ENCODE measurements at regions not wholly inside any gene's neighbourhood (a gene's known extent, or its start where the extent isn't known, plus 50 kb on each side); places are given as distances from the start of the nearest gene placed in this dataset.

GRCh38 chr4:181671672-181672071 lies 571.5 kb upstream of the TENM3 start:
- H3K4me3 ChIP-seq: no peak overlapping the region
- DNase-seq (no peak), ATAC-seq (no peak)
- H3K36me3 ChIP-seq: no peaks in the 10 kb centered on the region
- no peaks in the 10 kb centered on the region for H3K9me3 ChIP-seq
- no peaks in the 10 kb centered on the region for H3K4me1 ChIP-seq
- H3K27me3 ChIP-seq: no peaks in the 10 kb centered on the region
- TF ChIP-seq CTCF (IDR thresholded peaks at IDR 0.05): no peak
- intact Hi-C loops (cut with DNase I): no loop called here
- H3K27ac ChIP-seq: no peak overlapping the region

- H3K9me3 ChIP-seq: no peaks in the 10 kb centered on the region
- DNase-seq: no peak
- H3K27me3 ChIP-seq: no peaks in the 10 kb centered on the region
- ATAC-seq: no peak
- intact Hi-C loops (cut with DNase I): no loop called here
- no peak for TF ChIP-seq CTCF (IDR thresholded peaks at IDR 0.05)
- no peak overlapping the region for H3K27ac ChIP-seq
- no peaks in the 10 kb centered on the region for H3K4me1 ChIP-seq
- H3K4me3 ChIP-seq: no peak overlapping the region
- H3K36me3 ChIP-seq: no peaks in the 10 kb centered on the region
Observed at GRCh38 chr4:181672751-181673150, 570.5 kb upstream of the TENM3 start.

GRCh38 chr4:181674315-181674875 lies 568.8 kb upstream of the TENM3 start:
- DNase-seq (no peak), ATAC-seq (no peak)
- Histone ChIP-seq H3K9me3 (no peaks in the 10 kb centered on the region), H3K27ac (no peak overlapping the region), H3K36me3 (no peaks in the 10 kb centered on the region), H3K27me3 (no peaks in the 10 kb centered on the region), H3K4me3 (no peak overlapping the region), H3K4me1 (no peaks in the 10 kb centered on the region)
- no peak for TF ChIP-seq CTCF (IDR thresholded peaks at IDR 0.05)
- intact Hi-C loops (cut with DNase I): no loop called here

- TF ChIP-seq CTCF (IDR thresholded peaks at IDR 0.05): no peak
- no peak for ATAC-seq
- Histone ChIP-seq H3K27me3 (no peaks in the 10 kb centered on the region), H3K36me3 (no peaks in the 10 kb centered on the region), H3K27ac (no peak overlapping the region), H3K9me3 (no peaks in the 10 kb centered on the region), H3K4me3 (no peak overlapping the region), H3K4me1 (no peaks in the 10 kb centered on the region)
- no peak for DNase-seq
- intact Hi-C loops (cut with DNase I): no loop called here
Observed at GRCh38 chr4:181676546-181676945, 566.7 kb upstream of the TENM3 start.

GRCh38 chr4:181677201-181677600 lies 566.0 kb upstream of the TENM3 start:
- DNase-seq: no peak
- Histone ChIP-seq H3K27ac (no peak overlapping the region), H3K9me3 (no peaks in the 10 kb centered on the region), H3K27me3 (no peaks in the 10 kb centered on the region), H3K36me3 (no peaks in the 10 kb centered on the region), H3K4me1 (no peaks in the 10 kb centered on the region), H3K4me3 (no peak overlapping the region)
- intact Hi-C loops (cut with DNase I): no loop called here
- ATAC-seq: no peak
- no peak for TF ChIP-seq CTCF (IDR thresholded peaks at IDR 0.05)

- Histone ChIP-seq H3K9me3 (no peaks in the 10 kb centered on the region), H3K27me3 (no peaks in the 10 kb centered on the region), H3K4me1 (no peaks in the 10 kb centered on the region), H3K4me3 (no peak overlapping the region), H3K36me3 (no peaks in the 10 kb centered on the region), H3K27ac (no peak overlapping the region)
- DNase-seq (no peak), ATAC-seq (no peak)
- intact Hi-C loops (cut with DNase I): no loop called here
- TF ChIP-seq CTCF (IDR thresholded peaks at IDR 0.05): no peak
Observed at GRCh38 chr4:181677621-181678020, 565.6 kb upstream of the TENM3 start.
